Lower leg skin (tissue), 4 donors: ENCODE measurements at regions not wholly inside any gene's neighbourhood (a gene's known extent, or its start where the extent isn't known, plus 50 kb on each side); places are given as distances from the start of the nearest gene placed in this dataset.

ENCODE experiments used
- DNase-seq, 2 donors: peaks; one replicate each; pipeline ENCODE4 v3.0.0-alpha.2; 2019; ENCODE audit warnings: low spot score in 2 of 2
- H3K4me3 ChIP-seq: fragments of 200-600 bp; sonication (generic); 2 replicates; pipeline ENCODE4 v1.5.1; 2017; ENCODE audit warnings: mild to moderate bottlenecking, low read depth; ENCODE audit not compliant: poor library complexity, severe bottlenecking
- POLR2A ChIP-seq, 2 donors: fragments of 450-650 bp; IDR thresholded peaks; one replicate each; pipeline ENCODE4 v1.6.1; 2016 to 2017; ENCODE audit warnings: antibody characterized with exemption in 2 of 2, mild to moderate bottlenecking in 1 of 2, moderate library complexity in 1 of 2
- WGBS, 2 donors: methylation state at CpG; one replicate each; pipeline ENCODE4 v1.1.5; 2018; 5-methylcytosine and 5-hydroxymethylcytosine counted together
- intact Hi-C: fragments of 100-400 bp; cut with DNase I; formaldehyde crosslinking; loops from one replicate; pipeline ENCODE4 v1.15.0; 2023; ENCODE audit warnings: low total_unique reads
- TF ChIP-seq, protein P1 (sequence below), 3 donors: fragments of 450-650 bp; IDR thresholded peaks; one replicate each; pipeline ENCODE4 v1.5.1; 2016; ENCODE audit warnings: antibody characterized with exemption in 3 of 3, mild to moderate bottlenecking in 3 of 3, moderate library complexity in 2 of 3

DNA sequence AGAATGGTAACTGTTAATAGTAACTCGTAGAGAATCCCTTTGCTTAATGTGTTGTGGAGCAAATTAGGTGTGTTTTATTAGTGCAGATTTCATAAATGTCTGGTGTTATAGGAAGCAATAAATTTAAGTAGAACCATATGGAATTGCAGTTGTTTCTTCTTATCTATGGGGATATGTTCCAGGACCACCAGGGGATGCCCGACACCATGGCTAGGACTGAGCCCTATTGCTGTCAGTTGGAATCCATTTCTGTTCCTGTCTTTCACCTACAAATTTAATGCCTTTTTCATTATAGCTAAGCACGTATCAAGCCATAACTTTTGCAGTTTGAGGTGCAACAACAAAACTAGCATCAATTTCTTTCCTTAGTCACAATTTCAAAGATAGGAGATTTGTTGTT lies 72.5 kb downstream of the DDIT4L start:
- H3K4me3 ChIP-seq = no peak overlapping the region
- intact Hi-C loops = no loop called here
- DNase-seq = no peak
- WGBS, 2 donors = 84 to 86% methylated on average over 3 of the region's 3 CpGs
- TF ChIP-seq POLR2A (IDR thresholded peaks at IDR 0.05) = no peak
- TF ChIP-seq, protein P1, sequence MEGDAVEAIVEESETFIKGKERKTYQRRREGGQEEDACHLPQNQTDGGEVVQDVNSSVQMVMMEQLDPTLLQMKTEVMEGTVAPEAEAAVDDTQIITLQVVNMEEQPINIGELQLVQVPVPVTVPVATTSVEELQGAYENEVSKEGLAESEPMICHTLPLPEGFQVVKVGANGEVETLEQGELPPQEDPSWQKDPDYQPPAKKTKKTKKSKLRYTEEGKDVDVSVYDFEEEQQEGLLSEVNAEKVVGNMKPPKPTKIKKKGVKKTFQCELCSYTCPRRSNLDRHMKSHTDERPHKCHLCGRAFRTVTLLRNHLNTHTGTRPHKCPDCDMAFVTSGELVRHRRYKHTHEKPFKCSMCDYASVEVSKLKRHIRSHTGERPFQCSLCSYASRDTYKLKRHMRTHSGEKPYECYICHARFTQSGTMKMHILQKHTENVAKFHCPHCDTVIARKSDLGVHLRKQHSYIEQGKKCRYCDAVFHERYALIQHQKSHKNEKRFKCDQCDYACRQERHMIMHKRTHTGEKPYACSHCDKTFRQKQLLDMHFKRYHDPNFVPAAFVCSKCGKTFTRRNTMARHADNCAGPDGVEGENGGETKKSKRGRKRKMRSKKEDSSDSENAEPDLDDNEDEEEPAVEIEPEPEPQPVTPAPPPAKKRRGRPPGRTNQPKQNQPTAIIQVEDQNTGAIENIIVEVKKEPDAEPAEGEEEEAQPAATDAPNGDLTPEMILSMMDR (IDR thresholded peaks at IDR 0.05) = no peak

DNA sequence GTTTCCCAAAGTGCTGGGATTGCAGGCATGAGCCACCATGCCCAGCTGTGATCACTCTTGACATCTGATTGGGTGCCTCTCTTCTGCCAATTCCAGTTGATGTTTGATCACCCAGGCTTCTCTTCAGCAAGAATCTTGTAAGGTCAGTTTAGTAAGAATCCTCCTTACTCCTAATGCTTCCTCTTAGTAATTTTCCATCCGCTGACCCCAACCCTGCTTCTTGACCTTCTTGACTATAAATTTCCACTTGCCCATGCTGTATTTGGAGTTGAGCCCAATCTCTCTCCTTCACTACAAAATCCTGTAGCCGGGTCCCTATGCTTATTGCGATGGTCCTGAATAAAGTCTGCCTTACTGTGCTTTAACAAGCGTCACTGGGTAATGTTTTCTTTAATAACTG lies 75.4 kb downstream of the DDIT4L start:
- H3K4me3 ChIP-seq = no peak overlapping the region
- intact Hi-C loops = no loop called here
- 59 to 66% methylated on average over 4 of the region's 4 CpGs for WGBS, 2 donors
- no peak for TF ChIP-seq POLR2A (IDR thresholded peaks at IDR 0.05)
- TF ChIP-seq, protein P1 (IDR thresholded peaks at IDR 0.05) = no peak
- no peak for DNase-seq

DNA sequence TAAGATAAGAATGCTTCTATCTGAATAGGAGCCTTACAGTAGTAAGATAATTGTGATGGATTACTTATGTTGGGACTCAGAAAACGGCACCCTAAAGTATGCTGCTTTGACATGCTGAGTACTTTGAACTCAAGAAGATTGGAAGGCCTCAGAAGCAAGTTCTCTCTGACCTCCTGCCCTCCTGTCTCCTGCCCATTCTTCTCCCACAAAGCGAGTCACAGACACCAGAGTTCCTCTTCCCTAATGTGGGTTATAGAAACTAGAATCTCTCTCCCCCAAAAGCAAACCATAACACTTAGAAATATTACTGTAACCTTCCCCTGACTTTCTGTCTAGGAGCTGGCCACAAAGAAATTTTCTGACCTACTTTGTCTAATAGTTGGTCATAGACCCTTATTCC lies 76.5 kb downstream of the DDIT4L start:
- TF ChIP-seq, protein P1 (IDR thresholded peaks at IDR 0.05) = no peak
- H3K4me3 ChIP-seq = no peak overlapping the region
- intact Hi-C loops = no loop called here
- WGBS, 2 donors = 74 to 82% methylated on average over 2 of the region's 2 CpGs
- no peak for DNase-seq

DNA sequence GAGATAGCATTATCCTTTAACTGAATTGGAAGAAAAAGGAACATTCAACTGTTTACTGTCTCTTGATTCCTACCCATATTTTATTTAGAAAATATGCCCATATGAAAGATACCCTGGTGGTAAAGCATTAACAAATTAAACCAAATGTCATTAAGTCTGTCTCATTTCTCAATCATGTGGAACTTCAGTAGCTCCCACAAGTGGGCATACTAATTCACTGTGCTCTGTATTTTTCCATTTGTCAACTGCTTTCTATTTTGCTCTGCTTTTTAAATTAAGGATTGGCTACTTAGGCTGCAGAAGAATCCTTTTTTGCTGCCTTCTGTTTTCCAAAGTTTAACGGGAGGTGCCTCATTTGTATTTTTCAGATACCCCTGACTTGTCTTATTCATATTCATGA lies 77.2 kb downstream of the DDIT4L start:
- TF ChIP-seq POLR2A (IDR thresholded peaks at IDR 0.05) = no peak
- TF ChIP-seq, protein P1 (IDR thresholded peaks at IDR 0.05) = no peak
- no peak for DNase-seq
- 66 to 70% methylated on average over 1 of the region's 1 CpG for WGBS, 2 donors
- no peak overlapping the region for H3K4me3 ChIP-seq
- intact Hi-C loops = no loop called here

DNA sequence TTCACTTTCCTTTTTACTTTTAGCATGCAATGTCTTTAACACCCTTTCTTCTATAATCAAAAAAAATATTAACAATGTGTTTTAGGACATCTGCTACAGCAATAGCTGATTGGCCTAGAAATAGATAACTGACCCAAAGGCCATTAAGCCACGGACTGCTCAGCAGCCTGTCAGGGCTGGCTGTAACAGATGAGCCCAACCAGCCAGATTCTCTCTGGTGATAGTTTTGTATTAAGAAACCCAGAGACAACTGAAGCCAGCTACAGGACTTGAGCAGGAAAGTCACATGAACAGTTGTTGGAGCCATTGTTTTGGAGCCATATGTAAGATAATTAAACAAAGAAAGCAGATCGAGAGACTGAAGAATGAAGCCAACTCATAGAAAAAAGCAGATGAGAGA lies 80.3 kb downstream of the DDIT4L start:
- no peak for DNase-seq
- intact Hi-C loops = no loop called here
- WGBS, 2 donors = 62 to 64% methylated on average over 2 of the region's 2 CpGs
- TF ChIP-seq POLR2A (IDR thresholded peaks at IDR 0.05) = no peak
- TF ChIP-seq, protein P1 (IDR thresholded peaks at IDR 0.05) = no peak
- no peak overlapping the region for H3K4me3 ChIP-seq

DNA sequence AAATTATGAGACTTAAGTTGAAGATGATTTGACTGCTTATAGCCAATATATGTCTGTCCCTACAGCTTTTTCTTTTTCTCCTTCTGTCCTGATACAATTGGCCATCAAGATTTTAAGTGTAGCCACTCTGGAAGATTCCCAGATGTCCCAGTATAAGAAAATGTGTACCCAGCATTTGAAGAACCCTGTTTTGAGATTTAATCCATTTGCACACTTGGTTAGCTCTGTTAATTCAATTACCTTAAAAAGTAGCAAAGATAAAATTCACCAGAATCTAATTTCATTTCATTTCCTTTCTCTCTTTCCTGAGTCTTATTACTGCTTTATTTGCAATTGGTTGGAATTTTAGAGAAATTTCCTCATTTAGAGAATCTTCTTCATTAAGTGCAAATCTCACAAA lies 81.4 kb downstream of the DDIT4L start:
- intact Hi-C loops = no loop called here
- no peak for DNase-seq
- no peak for TF ChIP-seq POLR2A (IDR thresholded peaks at IDR 0.05)
- TF ChIP-seq, protein P1 (IDR thresholded peaks at IDR 0.05) = no peak
- no peak overlapping the region for H3K4me3 ChIP-seq
